ENCODE measurements at regions not wholly inside any gene's neighbourhood (a gene's known extent, or its start where the extent isn't known, plus 50 kb on each side); places are given as distances from the start of the nearest gene placed in this dataset.

GRCh38 chr15:93706495-93707292, 524.7 kb upstream of the MCTP2 start:
- Histone ChIP-seq H3K4me1 (no peaks in the 10 kb centered on the region), H3K9me3 (no peaks in the 10 kb centered on the region), H3K27ac (no peak overlapping the region), H3K27me3 (no peaks in the 10 kb centered on the region), H3K36me3 (no peaks in the 10 kb centered on the region), H3K4me3 (no peak overlapping the region)
- intact Hi-C loops (cut with DNase I), result no loop called here
- no peak for TF ChIP-seq CTCF (IDR thresholded peaks at IDR 0.05)
- DNase-seq (ENCODE audit: low spot score in 2 of 2), result no peak

GRCh38 chr15:93705753-93706455, 525.5 kb upstream of the MCTP2 start:
- Histone ChIP-seq H3K9me3 (no peaks in the 10 kb centered on the region), H3K4me3 (no peak overlapping the region), H3K27me3 (no peaks in the 10 kb centered on the region), H3K36me3 (no peaks in the 10 kb centered on the region), H3K4me1 (no peaks in the 10 kb centered on the region), H3K27ac (no peak overlapping the region)
- no peak for TF ChIP-seq CTCF (IDR thresholded peaks at IDR 0.05)
- intact Hi-C loops (cut with DNase I), result no loop called here
- DNase-seq (ENCODE audit: low spot score in 2 of 2), result no peak

GRCh38 chr15:93703092-93703739, 528.1 kb upstream of the MCTP2 start:
- no peak for DNase-seq (ENCODE audit: low spot score in 2 of 2)
- no peak for TF ChIP-seq CTCF (IDR thresholded peaks at IDR 0.05)
- no peaks in the 10 kb centered on the region for H3K27me3 ChIP-seq
- no peak overlapping the region for H3K27ac ChIP-seq
- no peaks in the 10 kb centered on the region for H3K36me3 ChIP-seq
- no peaks in the 10 kb centered on the region for H3K4me1 ChIP-seq
- peaks cover 0 to 3% of the 10 kb centered on the region in 2 donors for H3K9me3 ChIP-seq
- intact Hi-C loops (cut with DNase I), result no loop called here
- no peak overlapping the region for H3K4me3 ChIP-seq

GRCh38 chr15:93700051-93700450, 531.3 kb upstream of the MCTP2 start:
- no peak for DNase-seq (ENCODE audit: low spot score in 2 of 2)
- Histone ChIP-seq H3K36me3 (no peaks in the 10 kb centered on the region), H3K9me3 (peaks cover 0 to 7% of the 10 kb centered on the region in 2 donors), H3K27me3 (no peaks in the 10 kb centered on the region), H3K27ac (no peak overlapping the region), H3K4me1 (no peaks in the 10 kb centered on the region), H3K4me3 (no peak overlapping the region)
- no peak for TF ChIP-seq CTCF (IDR thresholded peaks at IDR 0.05)
- intact Hi-C loops (cut with DNase I), result no loop called here

- intact Hi-C loops (cut with DNase I), result no loop called here
- Histone ChIP-seq H3K36me3 (no peaks in the 10 kb centered on the region), H3K4me1 (no peaks in the 10 kb centered on the region), H3K9me3 (peaks cover 0 to 7% of the 10 kb centered on the region in 2 donors), H3K27ac (no peak overlapping the region), H3K27me3 (no peaks in the 10 kb centered on the region), H3K4me3 (no peak overlapping the region)
- no peak for DNase-seq (ENCODE audit: low spot score in 2 of 2)
- TF ChIP-seq CTCF (IDR thresholded peaks at IDR 0.05), result no peak
Observed at GRCh38 chr15:93694033-93694432, 537.3 kb upstream of the MCTP2 start.

Data from ascending aorta (tissue), 2 donors.